ENCODE measurements at regions not wholly inside any gene's neighbourhood (a gene's known extent, or its start where the extent isn't known, plus 50 kb on each side); places are given as distances from the start of the nearest gene placed in this dataset.

DNA sequence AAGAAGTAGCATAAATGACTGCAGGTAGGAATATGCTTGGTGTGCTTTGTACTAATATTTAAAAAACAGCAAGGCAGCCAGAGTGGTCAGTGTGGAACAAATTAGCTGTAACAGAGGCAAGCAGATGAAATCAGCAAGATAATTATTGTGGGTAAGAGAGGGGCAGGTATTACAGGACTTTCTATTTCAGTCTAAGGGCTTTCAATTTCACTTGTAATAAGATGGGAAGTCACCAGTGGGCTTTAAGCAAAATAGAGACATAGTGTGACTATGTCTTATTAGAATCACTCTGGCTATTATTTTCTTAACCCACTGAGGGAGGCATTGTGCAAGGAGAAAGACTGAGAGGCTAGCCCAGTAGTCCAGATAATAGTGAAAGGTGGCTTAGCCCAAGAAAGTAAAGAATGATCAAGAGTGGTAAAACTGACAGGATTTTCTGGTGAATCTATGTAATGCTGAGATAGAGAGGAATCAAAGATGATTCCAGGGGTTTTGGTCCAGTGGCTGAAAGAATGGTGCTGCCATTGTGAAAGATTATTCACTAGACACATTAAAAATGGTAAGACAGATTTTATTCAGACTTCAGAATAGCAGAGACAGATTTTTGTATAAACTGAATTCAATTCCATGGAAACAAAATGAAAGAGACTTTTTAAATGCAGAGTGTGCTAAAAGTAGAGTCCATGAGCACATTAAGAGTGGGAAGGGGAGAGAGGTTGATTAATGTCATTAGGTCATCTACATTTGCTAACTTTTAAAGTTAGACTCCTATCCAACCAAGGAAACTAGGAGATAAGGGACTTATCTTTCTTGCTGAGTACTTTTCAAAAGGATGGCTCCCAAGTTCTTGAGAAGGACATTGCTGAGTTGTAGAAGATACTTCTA lies 1136.0 kb downstream of the HACE1 start:
- Mint-ChIP-seq H3K27ac (no peak overlapping the region), H3K4me1 (peaks cover 3% of the 10 kb centered on the region), H3K27me3 (ENCODE audit: low read depth) (no peaks in the 10 kb centered on the region), H3K4me3 (no peak overlapping the region), H3K9me3 (no peaks in the 10 kb centered on the region), H3K36me3 (no peaks in the 10 kb centered on the region)
- DNase-seq (ENCODE audit: low spot score in 2 of 2, unreplicated experiment in 2 of 2): no peak
- TF ChIP-seq, protein P1, sequence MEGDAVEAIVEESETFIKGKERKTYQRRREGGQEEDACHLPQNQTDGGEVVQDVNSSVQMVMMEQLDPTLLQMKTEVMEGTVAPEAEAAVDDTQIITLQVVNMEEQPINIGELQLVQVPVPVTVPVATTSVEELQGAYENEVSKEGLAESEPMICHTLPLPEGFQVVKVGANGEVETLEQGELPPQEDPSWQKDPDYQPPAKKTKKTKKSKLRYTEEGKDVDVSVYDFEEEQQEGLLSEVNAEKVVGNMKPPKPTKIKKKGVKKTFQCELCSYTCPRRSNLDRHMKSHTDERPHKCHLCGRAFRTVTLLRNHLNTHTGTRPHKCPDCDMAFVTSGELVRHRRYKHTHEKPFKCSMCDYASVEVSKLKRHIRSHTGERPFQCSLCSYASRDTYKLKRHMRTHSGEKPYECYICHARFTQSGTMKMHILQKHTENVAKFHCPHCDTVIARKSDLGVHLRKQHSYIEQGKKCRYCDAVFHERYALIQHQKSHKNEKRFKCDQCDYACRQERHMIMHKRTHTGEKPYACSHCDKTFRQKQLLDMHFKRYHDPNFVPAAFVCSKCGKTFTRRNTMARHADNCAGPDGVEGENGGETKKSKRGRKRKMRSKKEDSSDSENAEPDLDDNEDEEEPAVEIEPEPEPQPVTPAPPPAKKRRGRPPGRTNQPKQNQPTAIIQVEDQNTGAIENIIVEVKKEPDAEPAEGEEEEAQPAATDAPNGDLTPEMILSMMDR (IDR thresholded peaks at IDR 0.05; ENCODE audit: unreplicated experiment): no peak

DNA sequence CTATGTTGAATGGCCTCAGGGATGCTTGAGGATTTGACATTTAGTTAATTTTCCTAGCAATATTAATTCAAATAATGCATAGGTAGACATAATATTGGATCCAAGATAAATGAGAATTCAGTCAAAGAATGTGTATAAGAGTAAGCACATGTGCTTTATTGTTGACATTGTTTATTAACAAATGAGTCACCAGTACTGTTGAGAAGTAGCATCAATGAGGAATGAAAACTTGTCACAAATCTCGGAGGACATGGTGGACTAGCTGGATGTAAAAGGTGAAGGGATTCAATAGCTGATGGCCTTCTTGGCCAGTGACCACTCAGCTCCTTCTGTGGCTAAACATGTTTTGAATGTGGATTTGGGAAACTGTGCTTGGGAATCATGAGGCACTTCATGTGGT lies 1137.0 kb downstream of the HACE1 start:
- Mint-ChIP-seq H3K4me1 (peaks cover 3% of the 10 kb centered on the region), H3K9me3 (no peaks in the 10 kb centered on the region), H3K36me3 (no peaks in the 10 kb centered on the region), H3K4me3 (no peak overlapping the region), H3K27ac (no peak overlapping the region), H3K27me3 (ENCODE audit: low read depth) (no peaks in the 10 kb centered on the region)
- DNase-seq (ENCODE audit: low spot score in 2 of 2, unreplicated experiment in 2 of 2): no peak
- TF ChIP-seq, protein P1 (IDR thresholded peaks at IDR 0.05; ENCODE audit: unreplicated experiment): no peak

DNA sequence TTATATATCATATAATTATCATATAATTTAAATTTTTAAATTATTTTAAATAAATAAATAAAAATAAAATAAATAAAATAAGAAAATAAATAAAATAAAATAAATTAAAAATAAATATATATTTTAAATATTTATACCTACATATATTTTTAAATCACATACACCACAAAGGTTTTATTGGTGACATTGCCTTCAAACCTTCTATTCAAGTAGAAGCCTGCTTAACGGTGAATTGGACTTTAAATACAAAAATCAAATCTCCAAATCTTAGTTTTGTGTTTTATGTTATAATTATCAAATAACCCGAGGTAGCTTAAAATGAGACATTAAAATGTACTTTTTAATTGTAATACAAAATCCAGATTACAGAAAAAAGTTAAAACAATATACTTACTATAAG lies 1137.8 kb downstream of the HACE1 start:
- Mint-ChIP-seq H3K4me3 (no peak overlapping the region), H3K4me1 (peaks cover 3% of the 10 kb centered on the region), H3K27ac (no peak overlapping the region), H3K27me3 (ENCODE audit: low read depth) (no peaks in the 10 kb centered on the region), H3K9me3 (no peaks in the 10 kb centered on the region), H3K36me3 (no peaks in the 10 kb centered on the region)
- TF ChIP-seq, protein P1 (IDR thresholded peaks at IDR 0.05; ENCODE audit: unreplicated experiment): no peak
- DNase-seq (ENCODE audit: low spot score in 2 of 2, unreplicated experiment in 2 of 2): no peak

DNA sequence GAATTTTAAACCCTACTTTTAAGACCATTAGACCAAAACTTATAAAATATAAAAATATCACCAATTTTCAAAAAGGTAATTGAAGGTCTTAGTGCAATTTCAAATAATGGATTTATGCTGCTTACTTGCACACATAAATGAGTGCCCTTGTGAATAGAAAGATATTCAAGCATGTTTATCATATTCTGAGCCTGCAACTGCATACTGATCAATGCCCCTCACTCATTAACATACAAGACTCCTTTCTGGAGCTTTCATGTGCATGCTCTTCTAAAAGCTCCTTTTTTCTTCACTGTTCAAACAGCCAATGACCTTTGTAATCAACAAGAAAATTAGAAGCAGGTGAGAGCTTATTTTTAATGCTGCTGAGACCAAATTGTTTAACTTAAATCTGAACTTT lies 1139.3 kb downstream of the HACE1 start:
- no peak overlapping the region for H3K4me3 Mint-ChIP-seq
- H3K36me3 Mint-ChIP-seq: no peaks in the 10 kb centered on the region
- no peak overlapping the region for H3K27ac Mint-ChIP-seq
- TF ChIP-seq, protein P1 (IDR thresholded peaks at IDR 0.05; ENCODE audit: unreplicated experiment): no peak
- no peaks in the 10 kb centered on the region for H3K27me3 Mint-ChIP-seq (ENCODE audit: low read depth)
- H3K9me3 Mint-ChIP-seq: no peaks in the 10 kb centered on the region
- no peak for DNase-seq (ENCODE audit: low spot score in 2 of 2, unreplicated experiment in 2 of 2)
- peaks cover 3% of the 10 kb centered on the region for H3K4me1 Mint-ChIP-seq

DNA sequence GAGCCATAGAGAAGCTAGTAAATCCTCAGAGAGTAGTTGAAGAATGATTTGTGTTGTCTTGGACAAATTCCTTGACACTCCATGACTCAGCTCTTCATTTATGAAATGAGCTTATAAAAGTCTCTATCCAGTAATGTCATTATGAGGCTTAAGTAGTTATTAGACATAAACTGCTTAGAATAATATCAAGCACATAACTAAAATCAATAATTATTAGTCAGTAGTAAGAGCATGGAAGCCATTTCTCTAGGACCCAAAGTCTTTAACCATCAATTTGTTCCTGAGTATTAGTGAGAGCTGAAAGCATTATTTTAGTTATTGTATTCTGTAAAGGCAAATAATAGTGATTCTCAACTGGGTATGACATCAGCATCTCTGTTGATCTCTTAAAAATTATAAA lies 1140.2 kb downstream of the HACE1 start:
- TF ChIP-seq, protein P1 (IDR thresholded peaks at IDR 0.05; ENCODE audit: unreplicated experiment): no peak
- peaks cover 3% of the 10 kb centered on the region for H3K4me1 Mint-ChIP-seq

More for the DNA sequence above, 1140.2 kb downstream of the HACE1 start:
- Mint-ChIP-seq H3K36me3 (no peaks in the 10 kb centered on the region), H3K4me3 (no peak overlapping the region), H3K27ac (no peak overlapping the region), H3K27me3 (ENCODE audit: low read depth) (no peaks in the 10 kb centered on the region), H3K9me3 (no peaks in the 10 kb centered on the region)
- DNase-seq (ENCODE audit: low spot score in 2 of 2, unreplicated experiment in 2 of 2): no peak
